Skeletal muscle tissue (tissue), 3 donors: ENCODE measurements at regions not wholly inside any gene's neighbourhood (a gene's known extent, or its start where the extent isn't known, plus 50 kb on each side); places are given as distances from the start of the nearest gene placed in this dataset.

Experiments used
- H3K27ac ChIP-seq: one replicate; pipeline ENCODE4 v1.7.0; 2013; ENCODE audit warnings: mild to moderate bottlenecking, low read depth, low read length, inconsistent platforms
- H3K27me3 ChIP-seq, 3 donors: one replicate each; pipeline ENCODE4 v1.7.0; 2013; ENCODE audit warnings: low read length in 3 of 3; ENCODE audit not compliant: control insufficient read depth in 3 of 3, insufficient read depth in 3 of 3
- H3K36me3 ChIP-seq, 3 donors: one replicate each; pipeline ENCODE4 v1.7.0; 2013; ENCODE audit warnings: low read length in 3 of 3; ENCODE audit not compliant: control insufficient read depth in 3 of 3, insufficient read depth in 3 of 3
- H3K4me1 ChIP-seq, 3 donors: one replicate each; pipeline ENCODE4 v1.7.0; 2013; ENCODE audit warnings: low read length in 3 of 3, mild to moderate bottlenecking in 3 of 3; ENCODE audit not compliant: control insufficient read depth in 3 of 3, insufficient read depth in 3 of 3
- H3K4me3 ChIP-seq, 3 donors: one replicate each; pipeline ENCODE4 v1.7.0; 2013; ENCODE audit warnings: low read length in 3 of 3
- H3K9ac ChIP-seq, 3 donors: one replicate each; pipeline ENCODE4 v1.7.0; 2013; ENCODE audit warnings: low read length in 3 of 3, mild to moderate bottlenecking in 3 of 3, moderate library complexity in 2 of 3, low read depth in 1 of 3
- H3K9me3 ChIP-seq, 3 donors: one replicate each; pipeline ENCODE4 v1.7.0; 2013; ENCODE audit warnings: low read length in 3 of 3; ENCODE audit not compliant: control insufficient read depth in 3 of 3
- donor health status: Osteomylitis.

- H3K9me3 ChIP-seq = no peaks in the 10 kb centered on the region
- no peak overlapping the region for H3K9ac ChIP-seq
Measured at GRCh38 chr10:3982746-3983442, 197.9 kb upstream of the KLF6 start.

GRCh38 chr10:3981300-3981699, 196.3 kb upstream of the KLF6 start:
- Histone ChIP-seq H3K27ac (no peak overlapping the region), H3K4me3 (no peak overlapping the region), H3K27me3 (no peaks in the 10 kb centered on the region), H3K9me3 (no peaks in the 10 kb centered on the region), H3K36me3 (no peaks in the 10 kb centered on the region), H3K4me1 (no peaks in the 10 kb centered on the region), H3K9ac (no peak overlapping the region)

More at GRCh38 chr10:3982746-3983442, 197.9 kb upstream of the KLF6 start:
- Histone ChIP-seq H3K4me3 (no peak overlapping the region), H3K27me3 (no peaks in the 10 kb centered on the region), H3K36me3 (no peaks in the 10 kb centered on the region), H3K27ac (no peak overlapping the region), H3K4me1 (no peaks in the 10 kb centered on the region)

DNA sequence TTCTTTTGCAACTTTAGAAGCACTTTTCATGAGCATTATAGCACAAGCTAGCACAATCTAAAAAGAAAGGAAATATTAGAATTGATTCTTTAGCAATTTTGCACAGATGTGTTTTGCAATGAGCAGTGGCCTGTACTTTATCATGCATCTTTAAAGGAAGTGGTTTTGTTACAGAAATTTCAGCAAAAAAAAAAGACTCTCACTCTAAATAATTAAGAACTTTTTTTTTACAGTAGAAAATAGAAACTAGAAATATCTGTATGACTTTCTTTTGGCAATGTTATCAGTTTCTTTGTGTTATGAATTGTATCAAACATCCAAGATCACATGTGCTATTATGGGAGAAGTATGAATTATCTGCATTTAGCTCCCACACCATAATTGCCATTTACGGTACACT, 195.7 kb upstream of the KLF6 start:
- H3K36me3 ChIP-seq = no peaks in the 10 kb centered on the region
- no peaks in the 10 kb centered on the region for H3K27me3 ChIP-seq
- H3K4me1 ChIP-seq = no peaks in the 10 kb centered on the region
- H3K9me3 ChIP-seq = no peaks in the 10 kb centered on the region
- H3K4me3 ChIP-seq = no peak overlapping the region
- no peak overlapping the region for H3K27ac ChIP-seq
- H3K9ac ChIP-seq = no peak overlapping the region

DNA sequence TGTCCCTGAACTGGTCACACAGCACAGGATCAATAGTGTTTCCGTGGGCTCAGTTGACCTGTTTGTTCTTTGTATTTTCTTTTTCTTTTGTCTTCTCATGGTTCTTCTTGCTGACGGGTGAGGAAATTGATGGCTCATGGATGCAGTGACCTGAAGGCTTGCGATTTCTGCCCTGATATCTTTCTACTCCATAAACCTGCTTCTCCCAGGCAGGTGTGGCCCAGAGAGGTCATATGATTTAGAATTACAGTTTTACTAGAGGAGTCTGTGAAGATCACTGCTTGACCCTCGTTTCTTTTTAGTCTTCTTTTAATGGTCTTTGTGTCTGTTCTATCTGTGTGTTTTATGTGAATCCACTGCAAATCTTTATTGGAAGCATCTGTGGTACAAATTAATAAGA, 195.1 kb upstream of the KLF6 start:
- H3K4me1 ChIP-seq = no peaks in the 10 kb centered on the region
- no peak overlapping the region for H3K9ac ChIP-seq
- H3K4me3 ChIP-seq = no peak overlapping the region
- no peaks in the 10 kb centered on the region for H3K36me3 ChIP-seq
- no peaks in the 10 kb centered on the region for H3K27me3 ChIP-seq
- no peak overlapping the region for H3K27ac ChIP-seq
- H3K9me3 ChIP-seq = no peaks in the 10 kb centered on the region

DNA sequence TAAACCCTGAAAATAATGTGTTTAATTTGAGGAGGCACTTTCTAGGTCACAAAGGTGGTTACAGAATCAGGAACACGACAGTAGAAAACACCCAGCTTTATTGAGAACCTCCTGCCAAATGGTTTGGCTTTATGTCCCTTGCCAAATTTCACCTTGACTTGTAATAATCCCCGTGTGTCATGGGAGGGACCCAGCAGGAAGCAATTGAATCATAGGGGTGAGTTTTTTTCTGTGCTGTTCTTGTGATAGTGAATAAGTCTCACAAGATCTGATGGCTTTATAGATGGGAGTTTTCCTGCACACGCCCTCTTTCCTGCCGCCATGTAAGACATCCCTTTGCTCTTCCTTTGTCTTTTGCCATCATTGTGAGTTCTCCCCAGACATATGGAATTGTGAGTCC, 193.8 kb upstream of the KLF6 start:
- Histone ChIP-seq H3K27me3 (no peaks in the 10 kb centered on the region), H3K4me1 (no peaks in the 10 kb centered on the region), H3K36me3 (no peaks in the 10 kb centered on the region), H3K27ac (no peak overlapping the region), H3K4me3 (no peak overlapping the region), H3K9ac (no peak overlapping the region), H3K9me3 (no peaks in the 10 kb centered on the region)

GRCh38 chr10:3978174-3978573, 193.2 kb upstream of the KLF6 start:
- no peak overlapping the region for H3K27ac ChIP-seq
- H3K36me3 ChIP-seq = no peaks in the 10 kb centered on the region
- H3K9ac ChIP-seq = no peak overlapping the region
- H3K9me3 ChIP-seq = no peaks in the 10 kb centered on the region
- H3K27me3 ChIP-seq = no peaks in the 10 kb centered on the region
- H3K4me1 ChIP-seq = no peaks in the 10 kb centered on the region
- no peak overlapping the region for H3K4me3 ChIP-seq

- Histone ChIP-seq H3K9ac (no peak overlapping the region), H3K9me3 (no peaks in the 10 kb centered on the region), H3K27ac (no peak overlapping the region), H3K27me3 (no peaks in the 10 kb centered on the region), H3K36me3 (no peaks in the 10 kb centered on the region), H3K4me1 (no peaks in the 10 kb centered on the region), H3K4me3 (no peak overlapping the region)
Measured at GRCh38 chr10:3977761-3978160, 192.8 kb upstream of the KLF6 start.

DNA sequence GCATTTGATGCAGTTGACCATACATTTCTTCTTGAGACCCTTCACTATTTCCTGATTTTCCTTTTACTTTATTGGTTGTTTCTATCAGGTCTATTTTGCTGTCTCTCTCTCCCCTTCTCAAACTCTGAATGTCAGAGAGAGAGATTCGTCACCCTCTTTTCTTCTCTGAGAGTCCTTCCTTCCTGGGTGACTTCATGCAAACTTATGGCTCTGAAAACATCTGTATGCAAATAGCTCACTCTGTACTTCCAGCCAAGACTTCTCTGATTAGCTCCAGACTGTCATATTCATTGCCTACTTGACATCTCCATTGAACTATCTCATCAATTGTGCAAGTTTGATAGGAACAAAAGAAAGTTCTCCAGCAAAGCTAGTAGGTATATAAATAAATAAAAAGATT, 191.7 kb upstream of the KLF6 start:
- no peaks in the 10 kb centered on the region for H3K36me3 ChIP-seq
- H3K27ac ChIP-seq = no peak overlapping the region
- no peak overlapping the region for H3K4me3 ChIP-seq
- H3K4me1 ChIP-seq = no peaks in the 10 kb centered on the region
- H3K9me3 ChIP-seq = no peaks in the 10 kb centered on the region
- no peaks in the 10 kb centered on the region for H3K27me3 ChIP-seq
- no peak overlapping the region for H3K9ac ChIP-seq

GRCh38 chr10:3976171-3976570, 191.2 kb upstream of the KLF6 start:
- Histone ChIP-seq H3K9ac (no peak overlapping the region), H3K4me1 (no peaks in the 10 kb centered on the region), H3K36me3 (no peaks in the 10 kb centered on the region), H3K9me3 (no peaks in the 10 kb centered on the region), H3K27ac (no peak overlapping the region), H3K27me3 (no peaks in the 10 kb centered on the region), H3K4me3 (no peak overlapping the region)

GRCh38 chr10:3975016-3975415, 190.0 kb upstream of the KLF6 start:
- H3K4me3 ChIP-seq = no peak overlapping the region
- no peaks in the 10 kb centered on the region for H3K4me1 ChIP-seq
- H3K27me3 ChIP-seq = no peaks in the 10 kb centered on the region
- H3K9ac ChIP-seq = no peak overlapping the region
- no peaks in the 10 kb centered on the region for H3K36me3 ChIP-seq
- H3K27ac ChIP-seq = no peak overlapping the region
- no peaks in the 10 kb centered on the region for H3K9me3 ChIP-seq
